ENCODE measurements at regions not wholly inside any gene's neighbourhood (a gene's known extent, or its start where the extent isn't known, plus 50 kb on each side); places are given as distances from the start of the nearest gene placed in this dataset.

- H3K9me2 ChIP-seq (ENCODE audit: insufficient read depth, low read length): no peaks in the 10 kb centered on the region
- TF ChIP-seq EZH2phosphoT487 (IDR thresholded peaks at IDR 0.05; ENCODE audit: borderline replicate concordance, low read depth, low read length) (no peak), CTCF (conservative IDR thresholded peaks at IDR 0.05; ENCODE audit: low read length) (no peak)
- no peaks in the 10 kb centered on the region for H3K36me3 ChIP-seq (ENCODE audit: insufficient read depth, low read length)
- H2AFZ ChIP-seq (ENCODE audit: low read length): no peak overlapping the region
- ChIA-PET POLR2A (no interaction called here), CTCF (ENCODE audit: unreplicated experiment) (no interaction called here)
- H3K9me3 ChIP-seq (ENCODE audit: low read length): no peaks in the 10 kb centered on the region
- no peaks in the 10 kb centered on the region for H4K20me1 ChIP-seq (ENCODE audit: insufficient read depth, low read length)
- H3K79me2 ChIP-seq (ENCODE audit: insufficient read depth, low read depth, low read length): no peaks in the 10 kb centered on the region
- intact Hi-C loops (cut with micrococcal nuclease; ENCODE audit: unreplicated experiment): no loop called here
- no peak for DNase-seq (ENCODE audit: low spot score)
- no peak overlapping the region for H3K4me3 ChIP-seq (ENCODE audit: low read depth, low read length, poor library complexity, severe bottlenecking)
- BruUV-seq (replicated peaks): no TSS peak
- H3K4me1 ChIP-seq (ENCODE audit: insufficient read depth, low read length, poor library complexity, severe bottlenecking): no peaks in the 10 kb centered on the region
- H3K4me2 ChIP-seq (ENCODE audit: low read length): no peak overlapping the region
- H3K27ac ChIP-seq (ENCODE audit: low read depth, low read length, poor library complexity, severe bottlenecking): no peak overlapping the region
Observed at GRCh38 chr5:89900346-89900745, 509.2 kb downstream of the CETN3 start.

GRCh38 chr5:89899559-89899958 is 510.0 kb downstream of the CETN3 start:
- no peak overlapping the region for H3K4me2 ChIP-seq (ENCODE audit: low read length)
- H4K20me1 ChIP-seq (ENCODE audit: insufficient read depth, low read length): no peaks in the 10 kb centered on the region
- H3K36me3 ChIP-seq (ENCODE audit: insufficient read depth, low read length): no peaks in the 10 kb centered on the region
- intact Hi-C loops (cut with micrococcal nuclease; ENCODE audit: unreplicated experiment): no loop called here
- no peak overlapping the region for H3K4me3 ChIP-seq (ENCODE audit: low read depth, low read length, poor library complexity, severe bottlenecking)
- DNase-seq (ENCODE audit: low spot score): no peak
- no TSS peak for BruUV-seq (replicated peaks)
- H3K4me1 ChIP-seq (ENCODE audit: insufficient read depth, low read length, poor library complexity, severe bottlenecking): no peaks in the 10 kb centered on the region
- ChIA-PET CTCF (ENCODE audit: unreplicated experiment) (no interaction called here), POLR2A (no interaction called here)
- no peaks in the 10 kb centered on the region for H3K79me2 ChIP-seq (ENCODE audit: insufficient read depth, low read depth, low read length)
- no peak overlapping the region for H2AFZ ChIP-seq (ENCODE audit: low read length)
- H3K9me3 ChIP-seq (ENCODE audit: low read length): no peaks in the 10 kb centered on the region
- H3K9me2 ChIP-seq (ENCODE audit: insufficient read depth, low read length): no peaks in the 10 kb centered on the region
- TF ChIP-seq EZH2phosphoT487 (IDR thresholded peaks at IDR 0.05; ENCODE audit: borderline replicate concordance, low read depth, low read length): no peak
- TF ChIP-seq CTCF (conservative IDR thresholded peaks at IDR 0.05; ENCODE audit: low read length): no peak
- no peak overlapping the region for H3K27ac ChIP-seq (ENCODE audit: low read depth, low read length, poor library complexity, severe bottlenecking)

GRCh38 chr5:89893546-89893945 is 516.0 kb downstream of the CETN3 start:
- H3K79me2 ChIP-seq (ENCODE audit: insufficient read depth, low read depth, low read length): no peaks in the 10 kb centered on the region
- no peaks in the 10 kb centered on the region for H4K20me1 ChIP-seq (ENCODE audit: insufficient read depth, low read length)
- H3K4me3 ChIP-seq (ENCODE audit: low read depth, low read length, poor library complexity, severe bottlenecking): no peak overlapping the region
- H3K27ac ChIP-seq (ENCODE audit: low read depth, low read length, poor library complexity, severe bottlenecking): no peak overlapping the region
- H3K9me2 ChIP-seq (ENCODE audit: insufficient read depth, low read length): no peaks in the 10 kb centered on the region
- ChIA-PET POLR2A (no interaction called here), CTCF (ENCODE audit: unreplicated experiment) (no interaction called here)
- no peaks in the 10 kb centered on the region for H3K4me1 ChIP-seq (ENCODE audit: insufficient read depth, low read length, poor library complexity, severe bottlenecking)
- BruUV-seq (replicated peaks): no TSS peak
- intact Hi-C loops (cut with micrococcal nuclease; ENCODE audit: unreplicated experiment): no loop called here
- TF ChIP-seq CTCF (conservative IDR thresholded peaks at IDR 0.05; ENCODE audit: low read length) (no peak), EZH2phosphoT487 (IDR thresholded peaks at IDR 0.05; ENCODE audit: borderline replicate concordance, low read depth, low read length) (no peak)
- DNase-seq (ENCODE audit: low spot score): no peak
- no peak overlapping the region for H2AFZ ChIP-seq (ENCODE audit: low read length)
- H3K9me3 ChIP-seq (ENCODE audit: low read length): no peaks in the 10 kb centered on the region
- H3K4me2 ChIP-seq (ENCODE audit: low read length): no peak overlapping the region
- no peaks in the 10 kb centered on the region for H3K36me3 ChIP-seq (ENCODE audit: insufficient read depth, low read length)

Data from OCI-LY7 (cell line).